ENCODE measurements at regions not wholly inside any gene's neighbourhood (a gene's known extent, or its start where the extent isn't known, plus 50 kb on each side); places are given as distances from the start of the nearest gene placed in this dataset.

DNA sequence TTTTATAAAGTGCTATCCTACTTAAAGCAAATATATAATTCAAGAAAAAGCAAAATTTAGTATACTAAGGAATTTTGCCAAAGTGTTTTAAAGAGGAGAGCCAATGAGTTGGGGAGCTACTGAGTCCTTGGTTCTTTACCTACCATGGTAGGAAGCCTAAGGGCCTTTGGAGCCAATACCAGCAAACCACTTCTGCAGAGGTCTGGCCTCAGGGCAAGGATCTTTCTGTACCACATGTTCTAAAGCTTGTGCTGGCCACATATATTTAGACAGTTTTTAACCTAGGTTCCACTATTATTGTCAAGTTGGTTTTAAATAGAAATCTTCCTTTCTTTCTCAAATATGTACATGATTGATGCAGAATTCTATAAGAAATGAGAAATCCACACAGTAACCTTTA is 172.3 kb upstream of the NREP start:
- ChIA-PET CTCF (no interaction called here), POLR2A (ENCODE audit: unreplicated experiment) (no interaction called here)
- peak overlapping the region; percentile 78 for H2BK5ac ChIP-seq (ENCODE audit: low read depth, low read length, poor library complexity, severe bottlenecking)
- H2AK9ac ChIP-seq (replicated peaks; ENCODE audit: low read depth, low read length, poor library complexity) = no peak overlapping the region
- in situ Hi-C loops (cut with MboI; ENCODE audit: low sequenced_read_pairs) (no loop called here), dilution Hi-C loops (cut with HindIII; ENCODE audit: low sequenced_read_pairs, unreplicated experiment) (no loop called here), intact Hi-C loops (cut with micrococcal nuclease) (no loop called here)
- peaks cover 7% of the 10 kb centered on the region for H3K9me1 ChIP-seq (ENCODE audit: insufficient read depth, low read length)
- no peaks in the 10 kb centered on the region for H3K36me3 ChIP-seq (ENCODE audit: control insufficient read depth, insufficient read depth, low read length)
- peak overlapping the region; percentile 50; the same call in 1 of the 2 replicates for H3K4ac ChIP-seq (ENCODE audit: low read depth, low read length)
- H3K56ac ChIP-seq (ENCODE audit: extremely low read depth, insufficient read depth, low read length) = 0 out of 2 replicates have a peak overlapping the region, but pooled peaks have one; percentile 32
- peak overlapping the region; percentile 61 for H3K27ac ChIP-seq (ENCODE audit: insufficient read depth, low read length)
- H2AK5ac ChIP-seq (ENCODE audit: low read depth, low read length) = no peak overlapping the region
- H2AFZ ChIP-seq (replicated peaks; ENCODE audit: low read length, poor library complexity) = no peak overlapping the region
- peak overlapping the region; percentile 66; the same call in 1 of the 2 replicates for H2BK20ac ChIP-seq (ENCODE audit: low read depth, low read length)
- H3K9me3 ChIP-seq (ENCODE audit: control insufficient read depth, insufficient read depth, low read length) = no peaks in the 10 kb centered on the region
- H4K91ac ChIP-seq (ENCODE audit: insufficient read depth, low read depth, low read length) = no peak overlapping the region
- ATAC-seq (ENCODE audit: low read depth) = no peak
- H3K79me1 ChIP-seq (ENCODE audit: low read depth in 1 of 2, low read length in 2 of 2) = 0 out of 4 replicates have a peak, but pooled peaks cover 0 to 3% of the 10 kb centered on the region in 2 experiments
- no TSS peak for BruUV-seq (replicated peaks)
- H3K9ac ChIP-seq (ENCODE audit: low read depth, low read length) = no peak overlapping the region
- TF ChIP-seq CHD1 (IDR thresholded peaks at IDR 0.05; ENCODE audit: low read depth, low read length) (no peak), CEBPB (IDR thresholded peaks at IDR 0.05; ENCODE audit: low read depth, low read length) (no peak), POLR2A (IDR thresholded peaks at IDR 0.05; ENCODE audit: low read depth, low read length) (no peak), BHLHE40 (IDR thresholded peaks at IDR 0.05; ENCODE audit: low read depth, low read length) (no peak)
- TF ChIP-seq, protein P1, sequence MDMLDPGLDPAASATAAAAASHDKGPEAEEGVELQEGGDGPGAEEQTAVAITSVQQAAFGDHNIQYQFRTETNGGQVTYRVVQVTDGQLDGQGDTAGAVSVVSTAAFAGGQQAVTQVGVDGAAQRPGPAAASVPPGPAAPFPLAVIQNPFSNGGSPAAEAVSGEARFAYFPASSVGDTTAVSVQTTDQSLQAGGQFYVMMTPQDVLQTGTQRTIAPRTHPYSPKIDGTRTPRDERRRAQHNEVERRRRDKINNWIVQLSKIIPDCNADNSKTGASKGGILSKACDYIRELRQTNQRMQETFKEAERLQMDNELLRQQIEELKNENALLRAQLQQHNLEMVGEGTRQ (IDR thresholded peaks at IDR 0.05; ENCODE audit: low read depth, low read length) = no peak
- no peaks in the 10 kb centered on the region for H4K20me1 ChIP-seq (ENCODE audit: insufficient read depth, low read length)
- H3K27me3 ChIP-seq (ENCODE audit: control insufficient read depth, insufficient read depth, low read length) = no peaks in the 10 kb centered on the region
- peak overlapping the region; percentile 66; the same call in 2 of the 3 replicates for H2BK15ac ChIP-seq (ENCODE audit: low read depth, low read length)
- H4K8ac ChIP-seq (ENCODE audit: low read depth in 2 of 2, low read length in 2 of 2) = peak overlapping the region in 1 of 2 experiments; percentile 45; a peak in 1 of 4 replicates
- peak overlapping the region; percentile 88 for H2BK120ac ChIP-seq (ENCODE audit: low read depth, low read length)
- H3K4me1 ChIP-seq (ENCODE audit: control insufficient read depth, insufficient read depth, low read length) = peaks cover 9% of the 10 kb centered on the region
- H4K5ac ChIP-seq (ENCODE audit: low read depth, low read length) = no peak overlapping the region; the same call in 1 of the 2 replicates
- no peak overlapping the region for H3K4me3 ChIP-seq (ENCODE audit: insufficient read depth, low read depth, low read length)
- DNase-seq = no peak
- H3K23ac ChIP-seq (ENCODE audit: low read depth, low read length) = 0 out of 2 replicates have a peak overlapping the region, but pooled peaks have one; percentile 10
- no peak overlapping the region for H3K4me2 ChIP-seq (ENCODE audit: low read depth, low read length)
- 0 out of 2 replicates have a peak overlapping the region, but pooled peaks have one; percentile 46 for H3K14ac ChIP-seq (replicated peaks; ENCODE audit: low read depth, low read length)
- peak overlapping the region; percentile 61; the same call in 1 of the 2 replicates for H3K18ac ChIP-seq (ENCODE audit: low read depth, low read length)
